ENCODE measurements at regions not wholly inside any gene's neighbourhood (a gene's known extent, or its start where the extent isn't known, plus 50 kb on each side); places are given as distances from the start of the nearest gene placed in this dataset.
"Not testable (repeated sequence)": the region's sequence is repeated elsewhere in the genome, so short reads cannot be mapped to it uniquely, and the experiment has no call there.

DNA sequence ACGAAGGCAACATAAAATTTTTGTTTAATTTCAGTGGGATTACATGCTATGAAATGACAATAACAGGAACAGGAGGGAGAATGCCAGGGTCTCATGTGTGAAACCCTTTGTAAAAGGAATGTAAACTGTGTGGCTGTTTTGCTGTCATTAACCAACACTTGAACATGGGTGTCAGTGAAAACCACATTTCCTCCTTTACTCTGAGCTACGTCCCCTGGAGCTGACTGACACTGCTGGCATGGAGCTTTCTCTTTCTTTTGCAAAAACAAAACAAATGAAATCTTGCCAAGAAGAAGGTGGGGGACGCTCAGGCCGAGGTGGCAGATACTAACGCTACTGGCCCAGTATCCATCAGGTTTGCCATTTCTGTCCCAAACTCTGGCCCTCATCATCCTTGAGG is 121.4 kb downstream of the DMRT2 start:
- TF ChIP-seq, protein P1, sequence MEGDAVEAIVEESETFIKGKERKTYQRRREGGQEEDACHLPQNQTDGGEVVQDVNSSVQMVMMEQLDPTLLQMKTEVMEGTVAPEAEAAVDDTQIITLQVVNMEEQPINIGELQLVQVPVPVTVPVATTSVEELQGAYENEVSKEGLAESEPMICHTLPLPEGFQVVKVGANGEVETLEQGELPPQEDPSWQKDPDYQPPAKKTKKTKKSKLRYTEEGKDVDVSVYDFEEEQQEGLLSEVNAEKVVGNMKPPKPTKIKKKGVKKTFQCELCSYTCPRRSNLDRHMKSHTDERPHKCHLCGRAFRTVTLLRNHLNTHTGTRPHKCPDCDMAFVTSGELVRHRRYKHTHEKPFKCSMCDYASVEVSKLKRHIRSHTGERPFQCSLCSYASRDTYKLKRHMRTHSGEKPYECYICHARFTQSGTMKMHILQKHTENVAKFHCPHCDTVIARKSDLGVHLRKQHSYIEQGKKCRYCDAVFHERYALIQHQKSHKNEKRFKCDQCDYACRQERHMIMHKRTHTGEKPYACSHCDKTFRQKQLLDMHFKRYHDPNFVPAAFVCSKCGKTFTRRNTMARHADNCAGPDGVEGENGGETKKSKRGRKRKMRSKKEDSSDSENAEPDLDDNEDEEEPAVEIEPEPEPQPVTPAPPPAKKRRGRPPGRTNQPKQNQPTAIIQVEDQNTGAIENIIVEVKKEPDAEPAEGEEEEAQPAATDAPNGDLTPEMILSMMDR (IDR thresholded peaks at IDR 0.05; ENCODE audit: insufficient read depth, low read depth, low read length), result no peak
- no peak for DNase-seq (ENCODE audit: low read depth)
- H3K4me3 ChIP-seq (ENCODE audit: low read depth, low read length), result no peak overlapping the region

- no peak for DNase-seq (ENCODE audit: low read depth)
- TF ChIP-seq, protein P1 (IDR thresholded peaks at IDR 0.05; ENCODE audit: insufficient read depth, low read depth, low read length), result no peak
- H3K4me3 ChIP-seq (ENCODE audit: low read depth, low read length), result no peak overlapping the region
These were observed 123.1 kb downstream of the DMRT2 start for GRCh38 chr9:1173211-1173610.

GRCh38 chr9:1173993-1174392 is 123.8 kb downstream of the DMRT2 start:
- no peak overlapping the region for H3K4me3 ChIP-seq (ENCODE audit: low read depth, low read length)
- no peak for DNase-seq (ENCODE audit: low read depth)
- TF ChIP-seq, protein P1 (IDR thresholded peaks at IDR 0.05; ENCODE audit: insufficient read depth, low read depth, low read length), result no peak

GRCh38 chr9:1179366-1179765 is 129.2 kb downstream of the DMRT2 start:
- DNase-seq (ENCODE audit: low read depth), result no peak
- TF ChIP-seq, protein P1 (IDR thresholded peaks at IDR 0.05; ENCODE audit: insufficient read depth, low read depth, low read length), result no peak
- no peak overlapping the region for H3K4me3 ChIP-seq (ENCODE audit: low read depth, low read length)

- DNase-seq (ENCODE audit: low read depth), result no peak
- no peak overlapping the region for H3K4me3 ChIP-seq (ENCODE audit: low read depth, low read length)
- TF ChIP-seq, protein P1 (IDR thresholded peaks at IDR 0.05; ENCODE audit: insufficient read depth, low read depth, low read length), result no peak
These were observed 134.0 kb downstream of the DMRT2 start for GRCh38 chr9:1184146-1184545.

DNA sequence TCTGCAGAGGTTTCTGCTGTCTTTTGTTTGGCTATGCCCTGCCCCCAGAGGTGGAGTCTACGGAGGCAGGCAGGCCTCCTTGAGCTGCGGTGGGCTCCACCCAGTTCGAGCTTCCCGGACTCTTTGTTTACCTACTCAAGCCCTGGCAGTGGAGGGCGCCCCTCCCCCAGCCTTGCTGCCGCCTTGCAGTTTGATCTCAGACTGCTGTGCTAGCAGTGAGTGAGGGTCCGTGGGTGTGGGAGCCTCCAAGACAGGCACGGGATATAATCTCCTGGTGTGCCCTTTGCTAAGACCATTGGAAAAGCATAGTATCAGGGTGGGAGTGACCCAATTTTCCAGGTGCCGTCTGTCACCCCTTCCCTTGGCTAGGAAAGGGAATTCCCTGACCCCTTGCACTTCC is 137.0 kb downstream of the DMRT2 start:
- not testable (repeated sequence) for H3K4me3 ChIP-seq (ENCODE audit: low read depth, low read length); DNase-seq (ENCODE audit: low read depth)

DNA sequence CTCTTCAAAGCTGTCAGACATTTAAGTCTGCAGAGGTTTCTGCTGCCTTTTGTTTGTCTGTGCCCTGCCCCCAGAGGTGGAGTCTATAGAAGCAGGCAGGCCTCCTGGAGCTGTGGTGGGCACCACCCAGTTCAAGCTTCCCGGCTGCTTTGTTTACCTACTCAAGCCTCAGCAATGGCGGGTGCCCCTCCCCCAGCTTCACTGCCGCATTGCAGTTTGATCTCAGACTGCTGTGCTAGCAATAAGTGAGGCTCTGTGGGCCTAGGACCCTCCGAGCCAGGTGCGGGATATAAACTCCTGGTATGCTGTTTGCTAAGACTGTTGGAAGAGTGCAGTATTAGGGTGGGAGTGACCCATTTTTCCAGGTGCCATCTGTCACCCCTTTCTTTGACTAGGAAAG is 145.5 kb downstream of the DMRT2 start:
- not testable (repeated sequence) for DNase-seq (ENCODE audit: low read depth); H3K4me3 ChIP-seq (ENCODE audit: low read depth, low read length)

- no peak overlapping the region for H3K4me3 ChIP-seq (ENCODE audit: low read depth, low read length)
- DNase-seq (ENCODE audit: low read depth), result peak; percentile 30
- TF ChIP-seq, protein P1 (IDR thresholded peaks at IDR 0.05; ENCODE audit: insufficient read depth, low read depth, low read length), result no peak
These were observed 147.9 kb downstream of the DMRT2 start for GRCh38 chr9:1198085-1198484.

All from fibroblast of villous mesenchyme (primary cell).